Activated CD4-positive, alpha-beta memory T cell treated with anti-CD3 and anti-CD28 coated beads, Interleukin-2, amount 10 ng/mL, durations not matched to agents 7 days and 5 days (primary cell): ENCODE measurements at regions not wholly inside any gene's neighbourhood (a gene's known extent, or its start where the extent isn't known, plus 50 kb on each side); places are given as distances from the start of the nearest gene placed in this dataset.

Experiments
- CTCF ChIA-PET: fragments of 350-600 bp; sonication (Branson Sonifier 250); formaldehyde crosslinking; loops from one replicate; lab custom pipeline; 2021; ENCODE audit warnings: antibody characterized with exemption, inconsistent platforms; lab: Charles Lee
- POLR2A ChIA-PET: fragments of 350-600 bp; sonication (Branson Sonifier 250); formaldehyde crosslinking; loops from one replicate; lab custom pipeline; 2021; ENCODE audit warnings: antibody characterized with exemption; lab: Charles Lee
- DNase-seq: peaks from one replicate; pipeline ENCODE4 v3.0.0-alpha.2; 2020
- H3K27ac Mint-ChIP-seq: one replicate; pipeline ENCODE4 v1.8.0; 2021; ENCODE audit warnings: mild to moderate bottlenecking, mixed read lengths
- H3K27me3 Mint-ChIP-seq: one replicate; pipeline ENCODE4 v1.8.0; 2021; ENCODE audit warnings: mixed read lengths
- H3K36me3 Mint-ChIP-seq: one replicate; pipeline ENCODE4 v1.8.0; 2021; ENCODE audit warnings: low read depth, mixed read lengths
- H3K4me1 Mint-ChIP-seq: one replicate; pipeline ENCODE4 v1.8.0; 2021; ENCODE audit warnings: mixed read lengths
- H3K4me3 Mint-ChIP-seq: one replicate; pipeline ENCODE4 v1.8.0; 2021; ENCODE audit warnings: mild to moderate bottlenecking, mixed read lengths
- H3K9me3 Mint-ChIP-seq: one replicate; pipeline ENCODE4 v1.8.0; 2021; ENCODE audit warnings: mixed read lengths

GRCh38 chr20:22389836-22390542 is 194.4 kb downstream of the FOXA2 start:
- H3K27ac Mint-ChIP-seq: no peak overlapping the region
- no peaks in the 10 kb centered on the region for H3K4me1 Mint-ChIP-seq
- no peak overlapping the region for H3K4me3 Mint-ChIP-seq
- H3K9me3 Mint-ChIP-seq: no peaks in the 10 kb centered on the region
- no peak for DNase-seq
- POLR2A ChIA-PET: no interaction called here
- no peaks in the 10 kb centered on the region for H3K27me3 Mint-ChIP-seq
- CTCF ChIA-PET: no interaction called here
- H3K36me3 Mint-ChIP-seq: no peaks in the 10 kb centered on the region

GRCh38 chr20:22387452-22387851 is 196.9 kb downstream of the FOXA2 start:
- H3K27me3 Mint-ChIP-seq: no peaks in the 10 kb centered on the region
- no peak for DNase-seq
- no peaks in the 10 kb centered on the region for H3K4me1 Mint-ChIP-seq
- no peaks in the 10 kb centered on the region for H3K9me3 Mint-ChIP-seq
- ChIA-PET CTCF (no interaction called here), POLR2A (no interaction called here)
- H3K4me3 Mint-ChIP-seq: no peak overlapping the region
- no peaks in the 10 kb centered on the region for H3K36me3 Mint-ChIP-seq
- no peak overlapping the region for H3K27ac Mint-ChIP-seq

- no peaks in the 10 kb centered on the region for H3K36me3 Mint-ChIP-seq
- ChIA-PET CTCF (no interaction called here), POLR2A (no interaction called here)
- no peak overlapping the region for H3K4me3 Mint-ChIP-seq
- H3K9me3 Mint-ChIP-seq: no peaks in the 10 kb centered on the region
- H3K27ac Mint-ChIP-seq: no peak overlapping the region
- H3K4me1 Mint-ChIP-seq: no peaks in the 10 kb centered on the region
- no peaks in the 10 kb centered on the region for H3K27me3 Mint-ChIP-seq
- no peak for DNase-seq
Measured at GRCh38 chr20:22386306-22386623, 198.1 kb downstream of the FOXA2 start.

- H3K4me3 Mint-ChIP-seq: no peak overlapping the region
- ChIA-PET CTCF (no interaction called here), POLR2A (no interaction called here)
- H3K4me1 Mint-ChIP-seq: no peaks in the 10 kb centered on the region
- DNase-seq: no peak
- no peaks in the 10 kb centered on the region for H3K36me3 Mint-ChIP-seq
- H3K27me3 Mint-ChIP-seq: no peaks in the 10 kb centered on the region
- H3K27ac Mint-ChIP-seq: no peak overlapping the region
- H3K9me3 Mint-ChIP-seq: no peaks in the 10 kb centered on the region
Measured at GRCh38 chr20:22385602-22386305, 198.6 kb downstream of the FOXA2 start.

GRCh38 chr20:22384978-22385377 is 199.4 kb downstream of the FOXA2 start:
- Mint-ChIP-seq H3K27me3 (no peaks in the 10 kb centered on the region), H3K36me3 (no peaks in the 10 kb centered on the region), H3K4me3 (no peak overlapping the region), H3K9me3 (no peaks in the 10 kb centered on the region), H3K27ac (no peak overlapping the region), H3K4me1 (no peaks in the 10 kb centered on the region)
- ChIA-PET POLR2A (no interaction called here), CTCF (no interaction called here)
- DNase-seq: no peak

GRCh38 chr20:22383156-22383555 is 201.2 kb downstream of the FOXA2 start:
- CTCF ChIA-PET: no interaction called here
- POLR2A ChIA-PET: no interaction called here
- Mint-ChIP-seq H3K4me1 (no peaks in the 10 kb centered on the region), H3K27me3 (no peaks in the 10 kb centered on the region), H3K4me3 (no peak overlapping the region), H3K27ac (no peak overlapping the region), H3K36me3 (no peaks in the 10 kb centered on the region), H3K9me3 (no peaks in the 10 kb centered on the region)
- DNase-seq: no peak

GRCh38 chr20:22382742-22383141 is 201.6 kb downstream of the FOXA2 start:
- POLR2A ChIA-PET: no interaction called here
- Mint-ChIP-seq H3K27me3 (no peaks in the 10 kb centered on the region), H3K9me3 (no peaks in the 10 kb centered on the region), H3K36me3 (no peaks in the 10 kb centered on the region), H3K4me1 (no peaks in the 10 kb centered on the region), H3K4me3 (no peak overlapping the region), H3K27ac (no peak overlapping the region)
- CTCF ChIA-PET: no interaction called here
- DNase-seq: no peak

GRCh38 chr20:22381812-22382416 is 202.5 kb downstream of the FOXA2 start:
- no peaks in the 10 kb centered on the region for H3K27me3 Mint-ChIP-seq
- no peak overlapping the region for H3K27ac Mint-ChIP-seq
- ChIA-PET CTCF (no interaction called here), POLR2A (no interaction called here)
- H3K36me3 Mint-ChIP-seq: no peaks in the 10 kb centered on the region
- no peaks in the 10 kb centered on the region for H3K9me3 Mint-ChIP-seq
- H3K4me1 Mint-ChIP-seq: no peaks in the 10 kb centered on the region
- DNase-seq: no peak
- no peak overlapping the region for H3K4me3 Mint-ChIP-seq

- ChIA-PET POLR2A (no interaction called here), CTCF (no interaction called here)
- Mint-ChIP-seq H3K4me3 (no peak overlapping the region), H3K36me3 (no peaks in the 10 kb centered on the region), H3K27ac (no peak overlapping the region), H3K27me3 (no peaks in the 10 kb centered on the region), H3K4me1 (no peaks in the 10 kb centered on the region), H3K9me3 (no peaks in the 10 kb centered on the region)
- DNase-seq: no peak
Measured at GRCh38 chr20:22379472-22379871, 204.9 kb downstream of the FOXA2 start.

- Mint-ChIP-seq H3K36me3 (no peaks in the 10 kb centered on the region), H3K27ac (no peak overlapping the region), H3K27me3 (no peaks in the 10 kb centered on the region), H3K4me3 (no peak overlapping the region), H3K4me1 (no peaks in the 10 kb centered on the region), H3K9me3 (no peaks in the 10 kb centered on the region)
- CTCF ChIA-PET: no interaction called here
- POLR2A ChIA-PET: no interaction called here
- no peak for DNase-seq
Measured at GRCh38 chr20:22374678-22375590, 209.4 kb downstream of the FOXA2 start.

- H3K4me1 Mint-ChIP-seq: no peaks in the 10 kb centered on the region
- H3K9me3 Mint-ChIP-seq: no peaks in the 10 kb centered on the region
- CTCF ChIA-PET: no interaction called here
- no peak for DNase-seq
- no peaks in the 10 kb centered on the region for H3K36me3 Mint-ChIP-seq
- H3K27me3 Mint-ChIP-seq: no peaks in the 10 kb centered on the region
- H3K4me3 Mint-ChIP-seq: no peak overlapping the region
- no peak overlapping the region for H3K27ac Mint-ChIP-seq
- POLR2A ChIA-PET: no interaction called here
Measured at GRCh38 chr20:22374066-22374465, 210.3 kb downstream of the FOXA2 start.

GRCh38 chr20:22373164-22373895 is 211.0 kb downstream of the FOXA2 start:
- Mint-ChIP-seq H3K4me1 (no peaks in the 10 kb centered on the region), H3K9me3 (no peaks in the 10 kb centered on the region), H3K36me3 (no peaks in the 10 kb centered on the region), H3K27ac (no peak overlapping the region), H3K4me3 (no peak overlapping the region), H3K27me3 (no peaks in the 10 kb centered on the region)
- no peak for DNase-seq
- CTCF ChIA-PET: no interaction called here
- POLR2A ChIA-PET: no interaction called here

GRCh38 chr20:22371843-22372242 is 212.5 kb downstream of the FOXA2 start:
- POLR2A ChIA-PET: no interaction called here
- Mint-ChIP-seq H3K9me3 (no peaks in the 10 kb centered on the region), H3K27me3 (no peaks in the 10 kb centered on the region), H3K4me1 (no peaks in the 10 kb centered on the region), H3K36me3 (no peaks in the 10 kb centered on the region), H3K4me3 (no peak overlapping the region), H3K27ac (no peak overlapping the region)
- DNase-seq: no peak
- CTCF ChIA-PET: no interaction called here
